Stimulated activated CD8-positive, alpha-beta memory T cell treated with anti-CD3 and anti-CD28 coated beads, Interleukin-12 subunit alpha, Interleukin-12 subunit beta, amount 100 ng/mL, for 1 hour (primary cell): ENCODE measurements at regions not wholly inside any gene's neighbourhood (a gene's known extent, or its start where the extent isn't known, plus 50 kb on each side); places are given as distances from the start of the nearest gene placed in this dataset.

ENCODE experiments used
- DNase-seq: peaks from one replicate; pipeline ENCODE4 v3.0.0-alpha.2; 2020; ENCODE audit warnings: low read depth

GRCh38 chr14:53516261-53516774 lies 363.2 kb upstream of the DDHD1 start:
- DNase-seq = no peak

GRCh38 chr14:53515276-53515675 lies 362.2 kb upstream of the DDHD1 start:
- no peak for DNase-seq

- DNase-seq = no peak
Measured at GRCh38 chr14:53514197-53514596, 361.1 kb upstream of the DDHD1 start.

GRCh38 chr14:53510281-53510912 lies 357.3 kb upstream of the DDHD1 start:
- no peak for DNase-seq

- no peak for DNase-seq
Measured at GRCh38 chr14:53509276-53510244, 356.4 kb upstream of the DDHD1 start.

GRCh38 chr14:53501361-53502211 lies 348.5 kb upstream of the DDHD1 start:
- DNase-seq = no peak

GRCh38 chr14:53500191-53500590 lies 347.1 kb upstream of the DDHD1 start:
- no peak for DNase-seq

GRCh38 chr14:53496668-53497067 lies 343.5 kb upstream of the DDHD1 start:
- DNase-seq = no peak

- no peak for DNase-seq
Measured at GRCh38 chr14:53495846-53496343, 342.8 kb upstream of the DDHD1 start.

GRCh38 chr14:53494587-53494986 lies 341.5 kb upstream of the DDHD1 start:
- no peak for DNase-seq

GRCh38 chr14:53493860-53494259 lies 340.7 kb upstream of the DDHD1 start:
- DNase-seq = no peak

GRCh38 chr14:53493320-53493719 lies 340.2 kb upstream of the DDHD1 start:
- no peak for DNase-seq

GRCh38 chr14:53491884-53492277 lies 338.8 kb upstream of the DDHD1 start:
- DNase-seq = no peak

- DNase-seq = no peak
Measured at GRCh38 chr14:53491256-53491883, 338.2 kb upstream of the DDHD1 start.

GRCh38 chr14:53478174-53478573 lies 325.1 kb upstream of the DDHD1 start:
- DNase-seq = no peak

- DNase-seq = no peak
Measured at GRCh38 chr14:53473480-53473879, 320.4 kb upstream of the DDHD1 start.

GRCh38 chr14:53472306-53472705 lies 319.2 kb upstream of the DDHD1 start:
- no peak for DNase-seq

GRCh38 chr14:53470351-53471043 lies 317.4 kb upstream of the DDHD1 start:
- DNase-seq = no peak

GRCh38 chr14:53468876-53469275 lies 315.8 kb upstream of the DDHD1 start:
- no peak for DNase-seq

- no peak for DNase-seq
Measured at GRCh38 chr14:53464376-53464775, 311.3 kb upstream of the DDHD1 start.
